ENCODE measurements at regions not wholly inside any gene's neighbourhood (a gene's known extent, or its start where the extent isn't known, plus 50 kb on each side); places are given as distances from the start of the nearest gene placed in this dataset.

DNA sequence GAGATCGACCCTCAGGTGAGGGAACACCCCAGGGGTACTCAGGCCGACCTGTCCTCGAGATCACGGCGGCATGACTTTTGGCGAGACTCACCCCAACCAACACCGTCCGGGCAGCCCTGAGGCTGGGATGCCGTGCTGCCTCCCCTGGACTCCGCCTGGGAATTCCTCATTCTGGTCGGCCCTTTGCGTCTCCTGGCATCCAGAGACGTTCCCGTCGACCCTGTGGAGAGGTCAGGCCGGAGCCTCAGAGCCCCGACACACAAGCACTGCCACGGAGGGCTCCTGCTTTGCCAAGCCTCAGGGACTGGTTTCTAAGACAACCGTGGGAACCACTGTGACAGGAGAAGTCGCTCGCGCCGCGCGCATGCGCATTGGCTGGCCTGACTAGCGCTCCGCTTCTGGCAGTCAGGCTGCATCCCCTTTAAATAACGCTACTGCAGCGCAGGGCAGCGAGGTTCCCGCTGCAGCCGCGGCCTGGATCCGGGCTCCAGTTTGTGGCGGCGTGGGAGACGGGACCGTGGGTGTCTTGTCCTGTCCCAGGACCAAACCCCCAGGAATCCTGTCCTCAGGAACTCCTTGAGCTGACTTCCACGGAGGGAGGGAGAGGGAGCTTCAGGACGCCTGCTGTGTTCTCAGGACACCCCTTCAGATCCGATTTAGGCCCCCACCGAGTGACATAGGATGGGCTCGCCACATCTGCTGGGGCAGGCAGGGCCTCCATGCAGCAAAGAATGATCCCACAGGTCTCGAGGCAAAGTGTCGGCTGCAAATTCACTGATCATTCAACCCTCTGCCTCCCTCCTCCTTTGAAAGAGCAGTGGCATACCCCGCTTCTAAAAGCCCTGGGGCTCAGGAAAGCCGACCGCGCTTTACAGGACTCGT lies 163.2 kb upstream of the ZNF337 start:
- TF ChIP-seq, protein P1, sequence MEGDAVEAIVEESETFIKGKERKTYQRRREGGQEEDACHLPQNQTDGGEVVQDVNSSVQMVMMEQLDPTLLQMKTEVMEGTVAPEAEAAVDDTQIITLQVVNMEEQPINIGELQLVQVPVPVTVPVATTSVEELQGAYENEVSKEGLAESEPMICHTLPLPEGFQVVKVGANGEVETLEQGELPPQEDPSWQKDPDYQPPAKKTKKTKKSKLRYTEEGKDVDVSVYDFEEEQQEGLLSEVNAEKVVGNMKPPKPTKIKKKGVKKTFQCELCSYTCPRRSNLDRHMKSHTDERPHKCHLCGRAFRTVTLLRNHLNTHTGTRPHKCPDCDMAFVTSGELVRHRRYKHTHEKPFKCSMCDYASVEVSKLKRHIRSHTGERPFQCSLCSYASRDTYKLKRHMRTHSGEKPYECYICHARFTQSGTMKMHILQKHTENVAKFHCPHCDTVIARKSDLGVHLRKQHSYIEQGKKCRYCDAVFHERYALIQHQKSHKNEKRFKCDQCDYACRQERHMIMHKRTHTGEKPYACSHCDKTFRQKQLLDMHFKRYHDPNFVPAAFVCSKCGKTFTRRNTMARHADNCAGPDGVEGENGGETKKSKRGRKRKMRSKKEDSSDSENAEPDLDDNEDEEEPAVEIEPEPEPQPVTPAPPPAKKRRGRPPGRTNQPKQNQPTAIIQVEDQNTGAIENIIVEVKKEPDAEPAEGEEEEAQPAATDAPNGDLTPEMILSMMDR (IDR thresholded peaks at IDR 0.05; ENCODE audit: insufficient read depth, low read depth, low read length): no peak
- TF ChIP-seq EZH2 (IDR thresholded peaks at IDR 0.05; ENCODE audit: insufficient read depth, low read length): peak; percentile 85
